Ishikawa (cell line): ENCODE measurements at regions not wholly inside any gene's neighbourhood (a gene's known extent, or its start where the extent isn't known, plus 50 kb on each side); places are given as distances from the start of the nearest gene placed in this dataset.

ENCODE experiments used
- CEBPB ChIP-seq: IDR thresholded peaks from 2 replicates; pipeline ENCODE4 v1.6.1; 2012
- CREB1 ChIP-seq: IDR thresholded peaks from 2 replicates; pipeline ENCODE4 v1.6.1; 2012; ENCODE audit warnings: low read depth
- EGR1 ChIP-seq: IDR thresholded peaks from 2 replicates; pipeline ENCODE4 v1.6.1; 2012
- EP300 ChIP-seq: IDR thresholded peaks from 2 replicates; pipeline ENCODE4 v1.6.1; 2012; ENCODE audit warnings: borderline replicate concordance
- FOXM1 ChIP-seq: IDR thresholded peaks from 2 replicates; pipeline ENCODE4 v1.6.1; 2012; ENCODE audit warnings: low read depth, borderline replicate concordance
- MAX ChIP-seq: IDR thresholded peaks from 2 replicates; pipeline ENCODE4 v1.6.1; 2012
- NFIC ChIP-seq: IDR thresholded peaks from 2 replicates; pipeline ENCODE4 v1.6.1; 2012
- RAD21 ChIP-seq: IDR thresholded peaks from 2 replicates; pipeline ENCODE4 v1.6.1; 2012; ENCODE audit warnings: low read depth
- REST ChIP-seq: IDR thresholded peaks from 2 replicates; pipeline ENCODE4 v1.6.1; 2012; ENCODE audit warnings: low read depth, mild to moderate bottlenecking
- TAF1 ChIP-seq: IDR thresholded peaks from 2 replicates; pipeline ENCODE4 v1.6.1; 2012; ENCODE audit warnings: low read depth, mild to moderate bottlenecking
- TCF12 ChIP-seq: IDR thresholded peaks from 2 replicates; pipeline ENCODE4 v1.6.1; 2012; ENCODE audit warnings: low read depth
- TEAD4 ChIP-seq: IDR thresholded peaks from 2 replicates; pipeline ENCODE4 v1.6.1; 2012
- USF1 ChIP-seq: IDR thresholded peaks from 2 replicates; pipeline ENCODE4 v1.6.1; 2012
- YY1 ChIP-seq: IDR thresholded peaks from 2 replicates; pipeline ENCODE4 v1.6.1; 2012; ENCODE audit warnings: low read depth
- ZBTB7A ChIP-seq: IDR thresholded peaks from 2 replicates; pipeline ENCODE4 v1.6.1; 2012; ENCODE audit warnings: low read depth

GRCh38 chr2:221308507-221309066 lies 263.5 kb downstream of the EPHA4 start:
- TF ChIP-seq CREB1 (no peak), ZBTB7A (no peak), MAX (no peak), YY1 (no peak), EGR1 (no peak), NFIC (no peak), FOXM1 (no peak), USF1 (no peak), TAF1 (no peak), EP300 (no peak), RAD21 (no peak), REST (no peak), TCF12 (no peak), CEBPB (no peak), TEAD4 (no peak)

- TF ChIP-seq RAD21, result no peak
- no peak for TF ChIP-seq FOXM1
- TF ChIP-seq TEAD4, result no peak
- no peak for TF ChIP-seq EGR1
- no peak for TF ChIP-seq ZBTB7A
- no peak for TF ChIP-seq TAF1
- TF ChIP-seq NFIC, result no peak
- no peak for TF ChIP-seq YY1
- TF ChIP-seq REST, result no peak
- TF ChIP-seq USF1, result no peak
- TF ChIP-seq CREB1, result no peak
- TF ChIP-seq MAX, result no peak
Observed at GRCh38 chr2:221309892-221310583, 262.1 kb downstream of the EPHA4 start.

- TF ChIP-seq EGR1 (no peak), CEBPB (no peak), ZBTB7A (no peak), TAF1 (no peak), MAX (no peak), NFIC (no peak), YY1 (no peak), TEAD4 (no peak), USF1 (no peak), RAD21 (no peak), FOXM1 (no peak), TCF12 (no peak), EP300 (no peak)
Observed at GRCh38 chr2:221310730-221311129, 261.4 kb downstream of the EPHA4 start.

GRCh38 chr2:221312634-221313033 lies 259.5 kb downstream of the EPHA4 start:
- TF ChIP-seq ZBTB7A, result no peak
- no peak for TF ChIP-seq TCF12
- TF ChIP-seq CREB1, result no peak
- no peak for TF ChIP-seq CEBPB
- no peak for TF ChIP-seq RAD21
- TF ChIP-seq TAF1, result no peak
- no peak for TF ChIP-seq EGR1
- no peak for TF ChIP-seq NFIC
- TF ChIP-seq EP300, result no peak
- TF ChIP-seq FOXM1, result no peak
- no peak for TF ChIP-seq USF1
- no peak for TF ChIP-seq TEAD4
- no peak for TF ChIP-seq YY1
- no peak for TF ChIP-seq MAX
- no peak for TF ChIP-seq REST
